H9 (cell line): ENCODE measurements at regions not wholly inside any gene's neighbourhood (a gene's known extent, or its start where the extent isn't known, plus 50 kb on each side); places are given as distances from the start of the nearest gene placed in this dataset.

Experiments
- DNase-seq: peaks from one replicate; pipeline ENCODE4 v3.0.0-alpha.2; 2017
- H2AFZ ChIP-seq: one replicate; pipeline ENCODE4 v1.6.1; 2013; ENCODE audit warnings: mild to moderate bottlenecking, low read length, control low read depth, moderate library complexity
- H2AK5ac ChIP-seq: 2 replicates; pipeline ENCODE4 v1.6.1; 2013; ENCODE audit warnings: low read length, control low read depth, mixed read lengths; ENCODE audit not compliant: insufficient read length
- H2BK120ac ChIP-seq: one replicate; pipeline ENCODE4 v1.6.1; 2013; ENCODE audit warnings: low read depth, mild to moderate bottlenecking, low read length, control low read depth, inconsistent platforms; ENCODE audit not compliant: poor library complexity, severe bottlenecking
- H2BK12ac ChIP-seq: 2 replicates; pipeline ENCODE4 v1.6.1; 2013; ENCODE audit warnings: low read length, control low read depth, mixed read lengths, low read depth; ENCODE audit not compliant: insufficient read length
- H2BK15ac ChIP-seq: 2 replicates; pipeline ENCODE4 v1.6.1; 2013; ENCODE audit warnings: low read depth, low read length, control low read depth
- H2BK20ac ChIP-seq: one replicate; pipeline ENCODE4 v1.6.1; 2013; ENCODE audit warnings: low read depth, mild to moderate bottlenecking, low read length, control low read depth, inconsistent platforms; ENCODE audit not compliant: poor library complexity, severe bottlenecking
- H2BK5ac ChIP-seq: 2 replicates; pipeline ENCODE4 v1.6.1; 2013; ENCODE audit warnings: low read length, control low read depth, mixed read lengths; ENCODE audit not compliant: insufficient read length
- H3K14ac ChIP-seq: 2 replicates; pipeline ENCODE4 v1.6.1; 2013; ENCODE audit warnings: low read length, control low read depth; ENCODE audit not compliant: insufficient read depth
- H3K18ac ChIP-seq: 2 replicates; pipeline ENCODE4 v1.6.1; 2013; ENCODE audit warnings: low read depth, mild to moderate bottlenecking, mixed read lengths, low read length, control low read depth; ENCODE audit not compliant: insufficient read length
- H3K23ac ChIP-seq: 2 replicates; pipeline ENCODE4 v1.6.1; 2013; ENCODE audit warnings: low read length, control low read depth, mixed read lengths, low read depth; ENCODE audit not compliant: insufficient read length
- H3K23me2 ChIP-seq: 2 replicates; pipeline ENCODE4 v1.6.1; 2013; ENCODE audit warnings: low read depth, mild to moderate bottlenecking, mixed read lengths, low read length, control low read depth; ENCODE audit not compliant: insufficient read length, poor library complexity, severe bottlenecking
- H3K27ac ChIP-seq: 2 replicates; pipeline ENCODE4 v1.5.1; 2013; ENCODE audit warnings: low read length, control low read depth, mixed read lengths, low read depth; ENCODE audit not compliant: insufficient read length
- H3K27me3 ChIP-seq: 2 replicates; pipeline ENCODE4 v1.6.1; 2013; ENCODE audit warnings: low read length, control low read depth, inconsistent platforms; ENCODE audit not compliant: insufficient read depth
- H3K4ac ChIP-seq: 2 replicates; pipeline ENCODE4 v1.6.1; 2013; ENCODE audit warnings: low read depth, mild to moderate bottlenecking, control low read depth, inconsistent platforms, low read length, moderate library complexity
- H3K4me1 ChIP-seq: 2 replicates; pipeline ENCODE4 v1.6.1; 2013; ENCODE audit warnings: low read length, control low read depth, inconsistent platforms; ENCODE audit not compliant: insufficient read depth
- H3K4me2 ChIP-seq: 2 replicates; pipeline ENCODE4 v1.6.1; 2013; ENCODE audit warnings: low read length, control low read depth, mixed read lengths; ENCODE audit not compliant: insufficient read length, insufficient read depth
- H3K56ac ChIP-seq: 2 replicates; pipeline ENCODE4 v1.6.1; 2013; ENCODE audit warnings: low read depth, mild to moderate bottlenecking, mixed read lengths, low read length, control low read depth; ENCODE audit not compliant: insufficient read length
- H3K79me1 ChIP-seq: 2 replicates; pipeline ENCODE4 v1.6.1; 2013; ENCODE audit warnings: low read depth, mild to moderate bottlenecking, moderate library complexity, low read length, control low read depth, inconsistent platforms; ENCODE audit not compliant: insufficient read depth, poor library complexity, severe bottlenecking
- H3K79me2 ChIP-seq: 2 replicates; pipeline ENCODE4 v1.6.1; 2013; ENCODE audit warnings: low read length, control low read depth, inconsistent platforms; ENCODE audit not compliant: insufficient read depth
- H3K9ac ChIP-seq: 2 replicates; pipeline ENCODE4 v1.6.1; 2013; ENCODE audit warnings: low read length, control low read depth, mixed read lengths; ENCODE audit not compliant: insufficient read length; ENCODE audit errors: extremely low read depth
- H3K9me3 ChIP-seq: one replicate; pipeline ENCODE4 v1.6.1; 2013; ENCODE audit warnings: low read depth, low read length, inconsistent platforms; ENCODE audit not compliant: control insufficient read depth
- H3T11ph ChIP-seq: one replicate; pipeline ENCODE4 v1.6.1; 2013; ENCODE audit warnings: mild to moderate bottlenecking, low read length, control low read depth, inconsistent platforms
- H4K20me1 ChIP-seq: one replicate; pipeline ENCODE4 v1.6.1; 2013; ENCODE audit not compliant: control insufficient read depth, insufficient read length, insufficient read depth
- H4K5ac ChIP-seq: 2 replicates; pipeline ENCODE4 v1.6.1; 2013; ENCODE audit warnings: low read depth, mild to moderate bottlenecking, mixed read lengths, low read length, control low read depth; ENCODE audit not compliant: insufficient read length
- H4K8ac ChIP-seq: replicated peaks from 2 replicates; pipeline ENCODE4 v1.6.1; 2013; ENCODE audit warnings: low read length, control low read depth, mixed read lengths, low read depth; ENCODE audit not compliant: insufficient read length
- H4K91ac ChIP-seq: 2 replicates; pipeline ENCODE4 v1.6.1; 2013; ENCODE audit warnings: low read depth, mild to moderate bottlenecking, moderate library complexity, mixed read lengths, low read length, control low read depth; ENCODE audit not compliant: insufficient read length
- H3K27ac Mint-ChIP-seq, 3 experiments: 2 replicates in 2 of 3; 3 replicates in 1 of 3; pipeline ENCODE4 v1.8.0; 2020 to 2021; ENCODE audit warnings: mixed read lengths in 3 of 3, mild to moderate bottlenecking in 1 of 3, moderate library complexity in 1 of 3
- H3K27me3 Mint-ChIP-seq: 2 replicates; pipeline ENCODE4 v1.8.0; 2021; ENCODE audit warnings: low read depth, mild to moderate bottlenecking, moderate library complexity, mixed read lengths
- H3K36me3 Mint-ChIP-seq, 3 experiments: 2 replicates in 2 of 3; 3 replicates in 1 of 3; pipeline ENCODE4 v1.8.0; 2020 to 2021; ENCODE audit warnings: low read depth in 3 of 3, mixed read lengths in 3 of 3; ENCODE audit not compliant: insufficient read depth in 1 of 3
- H3K4me1 Mint-ChIP-seq, 2 experiments: 2 replicates each; pipeline ENCODE4 v1.8.0; 2020; ENCODE audit warnings: mixed read lengths in 2 of 2
- H3K4me3 Mint-ChIP-seq, 2 experiments: 2 replicates in 1 of 2; 3 replicates in 1 of 2; pipeline ENCODE4 v1.8.0; 2020 to 2021; ENCODE audit warnings: mild to moderate bottlenecking in 2 of 2, mixed read lengths in 2 of 2, moderate library complexity in 1 of 2
- H3K9me3 Mint-ChIP-seq, 2 experiments: 2 replicates in 1 of 2; 3 replicates in 1 of 2; pipeline ENCODE4 v1.8.0; 2020; ENCODE audit warnings: mild to moderate bottlenecking in 2 of 2, mixed read lengths in 2 of 2, moderate library complexity in 1 of 2
- CTCF ChIP-seq: fragments of 200-600 bp; sonication (generic); conservative IDR thresholded peaks from 3 replicates; pipeline ENCODE4 v1.8.0; 2021; ENCODE audit warnings: antibody characterized with exemption, mild to moderate bottlenecking

DNA sequence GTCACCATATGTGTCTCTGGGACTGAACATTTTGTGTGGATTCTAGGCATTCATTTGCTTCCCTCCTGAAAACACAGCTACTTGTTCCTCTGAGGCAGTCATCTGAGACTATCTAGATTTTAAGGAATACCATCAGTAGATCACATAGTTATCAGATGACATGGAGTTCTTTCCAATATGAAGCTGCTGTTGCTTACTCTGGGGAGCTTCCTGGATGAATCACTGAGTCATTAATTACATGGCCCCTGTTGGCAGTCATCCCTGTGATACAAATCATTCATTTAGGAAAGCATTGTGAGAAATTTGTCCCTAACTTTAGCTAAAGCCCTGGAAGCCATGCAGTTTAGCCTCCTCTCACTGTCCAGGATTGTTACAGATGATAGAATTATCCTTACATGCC is 98.2 kb upstream of the ARSJ start:
- no peak overlapping the region for H4K8ac ChIP-seq
- no peaks in the 10 kb centered on the region for H3K27me3 Mint-ChIP-seq
- no peak for DNase-seq
- no peak overlapping the region for H2BK120ac ChIP-seq
- H4K91ac ChIP-seq, result no peak overlapping the region
- H3K4me2 ChIP-seq, result no peak overlapping the region
- H2AK5ac ChIP-seq, result no peak overlapping the region
- H3K14ac ChIP-seq, result no peak overlapping the region
- H3K79me2 ChIP-seq, result no peaks in the 10 kb centered on the region
- H2BK20ac ChIP-seq, result no peak overlapping the region
- H3K56ac ChIP-seq, result no peak overlapping the region
- H3K27ac Mint-ChIP-seq, result no peak overlapping the region
- H3K23ac ChIP-seq, result no peak overlapping the region
- no peaks in the 10 kb centered on the region for H3K79me1 ChIP-seq
- no peaks in the 10 kb centered on the region for H3K36me3 Mint-ChIP-seq
- TF ChIP-seq CTCF, result no peak
- no peak overlapping the region for H3K27ac ChIP-seq
- no peak overlapping the region for H3K9ac ChIP-seq
- H4K20me1 ChIP-seq, result no peaks in the 10 kb centered on the region
- H2BK15ac ChIP-seq, result no peak overlapping the region
- H3T11ph ChIP-seq, result no peak overlapping the region
- no peaks in the 10 kb centered on the region; the same call in 1 of the 2 replicates for H3K4me1 ChIP-seq
- H4K5ac ChIP-seq, result no peak overlapping the region
- H2AFZ ChIP-seq, result no peak overlapping the region
- no peak overlapping the region for H3K4ac ChIP-seq
- H2BK12ac ChIP-seq, result no peak overlapping the region
- peaks cover 12 to 13% of the 10 kb centered on the region in 2 experiments for H3K4me1 Mint-ChIP-seq
- no peak overlapping the region for H3K18ac ChIP-seq
- no peaks in the 10 kb centered on the region; a peak in 1 of 5 replicates for H3K9me3 Mint-ChIP-seq
- H3K4me3 Mint-ChIP-seq, result no peak overlapping the region
- no peak overlapping the region for H2BK5ac ChIP-seq
- H3K27me3 ChIP-seq, result no peaks in the 10 kb centered on the region
- H3K9me3 ChIP-seq, result no peaks in the 10 kb centered on the region
- no peaks in the 10 kb centered on the region for H3K23me2 ChIP-seq
